Breast epithelium (tissue), 3 donors: ENCODE measurements at regions not wholly inside any gene's neighbourhood (a gene's known extent, or its start where the extent isn't known, plus 50 kb on each side); places are given as distances from the start of the nearest gene placed in this dataset.

ENCODE experiments used
- POLR2A ChIP-seq: fragments of 450-650 bp; IDR thresholded peaks from one replicate; pipeline ENCODE4 v1.6.1; 2016; ENCODE audit warnings: antibody characterized with exemption, mild to moderate bottlenecking, moderate library complexity
- POLR2AphosphoS5 ChIP-seq, 3 donors: sonication (generic); formaldehyde crosslinking; IDR thresholded peaks; one replicate each; pipeline ENCODE4 v1.6.1; 2017; ENCODE audit warnings: antibody characterized with exemption in 3 of 3
- TF ChIP-seq, protein P1 (sequence below), 3 donors: fragments of 450-650 bp; IDR thresholded peaks; one replicate each; pipeline ENCODE4 v1.5.1; 2016 to 2017; ENCODE audit warnings: antibody characterized with exemption in 3 of 3, mild to moderate bottlenecking in 3 of 3, moderate library complexity in 3 of 3

DNA sequence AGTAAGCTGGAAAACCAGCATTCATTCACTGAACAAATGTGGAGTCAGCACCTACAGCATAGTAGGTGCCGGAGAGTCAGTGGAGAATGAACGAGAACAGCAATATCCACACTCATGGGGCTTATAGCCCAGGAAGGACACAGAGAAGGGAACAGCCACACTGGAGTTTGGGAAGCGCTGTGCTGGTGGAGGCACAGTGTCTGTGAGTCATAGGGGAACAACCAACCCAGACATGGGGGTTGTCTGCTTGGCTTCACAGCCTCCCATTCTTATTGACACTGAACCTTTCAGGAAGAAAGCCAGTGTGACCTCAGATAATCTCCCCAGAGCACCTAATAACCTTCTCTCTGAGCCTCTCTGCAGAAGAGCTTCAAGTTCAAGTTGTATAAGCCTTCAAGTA is 56.6 kb upstream of the UBASH3B start:
- TF ChIP-seq, protein P1, sequence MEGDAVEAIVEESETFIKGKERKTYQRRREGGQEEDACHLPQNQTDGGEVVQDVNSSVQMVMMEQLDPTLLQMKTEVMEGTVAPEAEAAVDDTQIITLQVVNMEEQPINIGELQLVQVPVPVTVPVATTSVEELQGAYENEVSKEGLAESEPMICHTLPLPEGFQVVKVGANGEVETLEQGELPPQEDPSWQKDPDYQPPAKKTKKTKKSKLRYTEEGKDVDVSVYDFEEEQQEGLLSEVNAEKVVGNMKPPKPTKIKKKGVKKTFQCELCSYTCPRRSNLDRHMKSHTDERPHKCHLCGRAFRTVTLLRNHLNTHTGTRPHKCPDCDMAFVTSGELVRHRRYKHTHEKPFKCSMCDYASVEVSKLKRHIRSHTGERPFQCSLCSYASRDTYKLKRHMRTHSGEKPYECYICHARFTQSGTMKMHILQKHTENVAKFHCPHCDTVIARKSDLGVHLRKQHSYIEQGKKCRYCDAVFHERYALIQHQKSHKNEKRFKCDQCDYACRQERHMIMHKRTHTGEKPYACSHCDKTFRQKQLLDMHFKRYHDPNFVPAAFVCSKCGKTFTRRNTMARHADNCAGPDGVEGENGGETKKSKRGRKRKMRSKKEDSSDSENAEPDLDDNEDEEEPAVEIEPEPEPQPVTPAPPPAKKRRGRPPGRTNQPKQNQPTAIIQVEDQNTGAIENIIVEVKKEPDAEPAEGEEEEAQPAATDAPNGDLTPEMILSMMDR (IDR thresholded peaks at IDR 0.05), result no peak
- TF ChIP-seq POLR2A, result no peak
- TF ChIP-seq POLR2AphosphoS5 (IDR thresholded peaks at IDR 0.05), result no peak
